PC-3 (cell line): ENCODE measurements at regions not wholly inside any gene's neighbourhood (a gene's known extent, or its start where the extent isn't known, plus 50 kb on each side); places are given as distances from the start of the nearest gene placed in this dataset.

ENCODE experiments used
- CTCF ChIP-seq: fragments of 300-600 bp; sonication (generic); conservative IDR thresholded peaks from 2 replicates; pipeline ENCODE4 v1.5.1; 2017; ENCODE audit warnings: antibody characterized with exemption, low read depth, mild to moderate bottlenecking, low read length
- EZH2 ChIP-seq: fragments of 300-600 bp; sonication (generic); IDR thresholded peaks from one replicate; pipeline ENCODE4 v1.6.1; 2017; ENCODE audit warnings: antibody characterized with exemption, mild to moderate bottlenecking, low read length; ENCODE audit not compliant: unreplicated experiment

- TF ChIP-seq CTCF: no peak
- TF ChIP-seq EZH2: no peak
Measured at GRCh38 chr14:81839056-81839455, 305.4 kb upstream of the SEL1L start.
